OCI-LY7 (cell line): ENCODE measurements at regions not wholly inside any gene's neighbourhood (a gene's known extent, or its start where the extent isn't known, plus 50 kb on each side); places are given as distances from the start of the nearest gene placed in this dataset.

Experiments used
- BruUV-seq: library from RNA; stranded (reverse); fragments of 400-500 nt; replicated peaks from 2 replicates; lab custom pipeline; 2021; lab: Mats Ljungman, UMichigan
- CTCF ChIA-PET: fragments of 300-600 bp; sonication (Branson Sonifier 250); formaldehyde crosslinking; loops from one replicate; lab custom pipeline; 2022; ENCODE audit warnings: antibody characterized with exemption; ENCODE audit not compliant: unreplicated experiment; lab: Charles Lee
- POLR2A ChIA-PET: fragments of 300-600 bp; sonication (Branson Sonifier 250); formaldehyde crosslinking; loops from one replicate; lab custom pipeline; 2022; ENCODE audit warnings: antibody characterized with exemption; lab: Charles Lee
- DNase-seq: peaks from one replicate; pipeline ENCODE4 v3.0.0-alpha.2; 2015; ENCODE audit warnings: low spot score
- H2AFZ ChIP-seq: fragments of 200-600 bp; sonication (generic), shearing (Covaris generic); 2 replicates; pipeline ENCODE4 v1.6.1; 2014; ENCODE audit warnings: mild to moderate bottlenecking, antibody characterized with exemption, low read length, moderate library complexity
- H3K27ac ChIP-seq: fragments of 200-600 bp; sonication (generic); 2 replicates; pipeline ENCODE4 v1.5.1; 2014; ENCODE audit warnings: mixed run types, low read depth, mild to moderate bottlenecking, moderate library complexity, low read length, inconsistent platforms; ENCODE audit not compliant: poor library complexity, severe bottlenecking
- H3K36me3 ChIP-seq: fragments of 200-600 bp; sonication (generic); 2 replicates; pipeline ENCODE4 v1.6.1; 2014; ENCODE audit warnings: mild to moderate bottlenecking, antibody characterized with exemption, low read length, moderate library complexity, mixed read lengths; ENCODE audit not compliant: insufficient read depth
- H3K4me1 ChIP-seq: fragments of 200-600 bp; sonication (generic); 2 replicates; pipeline ENCODE4 v1.5.1; 2014; ENCODE audit warnings: mild to moderate bottlenecking, low read length; ENCODE audit not compliant: insufficient read depth, poor library complexity, severe bottlenecking
- H3K4me2 ChIP-seq: fragments of 200-600 bp; sonication (generic); 2 replicates; pipeline ENCODE4 v1.6.1; 2014; ENCODE audit warnings: mild to moderate bottlenecking, low read length
- H3K4me3 ChIP-seq: fragments of 200-600 bp; sonication (generic); 2 replicates; pipeline ENCODE4 v1.5.1; 2014; ENCODE audit warnings: mild to moderate bottlenecking, low read depth, low read length; ENCODE audit not compliant: poor library complexity, severe bottlenecking
- H3K79me2 ChIP-seq: fragments of 200-600 bp; sonication (generic); 2 replicates; pipeline ENCODE4 v1.6.1; 2016; ENCODE audit warnings: low read depth, mild to moderate bottlenecking, low read length, moderate library complexity, mixed read lengths; ENCODE audit not compliant: insufficient read depth
- H3K9me2 ChIP-seq: fragments of 200-600 bp; sonication (generic); 2 replicates; pipeline ENCODE4 v1.6.1; 2016; ENCODE audit warnings: mild to moderate bottlenecking, low read length, mixed read lengths; ENCODE audit not compliant: insufficient read depth
- H3K9me3 ChIP-seq: fragments of 200-600 bp; sonication (generic); 2 replicates; pipeline ENCODE4 v1.6.1; 2014; ENCODE audit warnings: mild to moderate bottlenecking, mixed run types, low read length, mixed read lengths
- H4K20me1 ChIP-seq: fragments of 200-600 bp; sonication (generic); 2 replicates; pipeline ENCODE4 v1.6.1; 2014; ENCODE audit warnings: mild to moderate bottlenecking, antibody characterized with exemption, low read length, moderate library complexity, mixed read lengths; ENCODE audit not compliant: insufficient read depth
- CTCF ChIP-seq: fragments of 200-600 bp; sonication (generic); conservative IDR thresholded peaks from 2 replicates; pipeline ENCODE4 v1.5.1; 2014; ENCODE audit warnings: mild to moderate bottlenecking, antibody characterized with exemption, low read length, moderate library complexity, mixed read lengths
- EZH2phosphoT487 ChIP-seq: fragments of 200-600 bp; sonication (generic); IDR thresholded peaks from 2 replicates; pipeline ENCODE4 v1.6.1; 2018; ENCODE audit warnings: low read depth, borderline replicate concordance, mild to moderate bottlenecking, mixed run types, antibody characterized with exemption, low read length, moderate library complexity, mixed read lengths
- intact Hi-C: fragments of 100-400 bp; cut with micrococcal nuclease; formaldehyde crosslinking; loops from one replicate; pipeline ENCODE4 v1.10.0; 2022; ENCODE audit not compliant: unreplicated experiment

DNA sequence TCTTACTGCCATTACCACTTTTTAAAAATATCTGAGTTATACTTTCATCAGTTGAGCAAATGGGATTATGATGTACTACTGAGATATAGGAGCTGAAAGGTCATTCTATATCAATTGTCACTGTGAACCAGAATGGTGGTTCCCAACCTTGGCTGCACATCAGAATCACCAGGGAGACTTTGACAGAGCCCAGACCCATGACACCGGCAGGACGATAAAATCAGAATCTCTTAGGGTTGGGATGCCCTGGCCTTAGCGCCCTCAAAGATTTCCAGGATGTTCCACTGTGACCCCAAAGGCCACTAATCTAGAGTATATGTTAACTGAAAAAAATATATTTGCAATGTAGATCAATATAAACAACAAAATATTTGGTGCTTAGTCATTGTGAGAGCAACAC, 355.1 kb downstream of the LIG4 start:
- no TSS peak for BruUV-seq
- Histone ChIP-seq H3K27ac (no peak overlapping the region), H3K36me3 (no peaks in the 10 kb centered on the region), H3K4me2 (no peak overlapping the region), H3K9me2 (no peaks in the 10 kb centered on the region), H4K20me1 (no peaks in the 10 kb centered on the region), H2AFZ (no peak overlapping the region), H3K79me2 (no peaks in the 10 kb centered on the region), H3K9me3 (no peaks in the 10 kb centered on the region), H3K4me1 (no peaks in the 10 kb centered on the region), H3K4me3 (no peak overlapping the region)
- TF ChIP-seq CTCF = no peak
- no peak for TF ChIP-seq EZH2phosphoT487
- POLR2A ChIA-PET = no interaction called here
- no peak for DNase-seq
- CTCF ChIA-PET = no interaction called here
- intact Hi-C loops = no loop called here

DNA sequence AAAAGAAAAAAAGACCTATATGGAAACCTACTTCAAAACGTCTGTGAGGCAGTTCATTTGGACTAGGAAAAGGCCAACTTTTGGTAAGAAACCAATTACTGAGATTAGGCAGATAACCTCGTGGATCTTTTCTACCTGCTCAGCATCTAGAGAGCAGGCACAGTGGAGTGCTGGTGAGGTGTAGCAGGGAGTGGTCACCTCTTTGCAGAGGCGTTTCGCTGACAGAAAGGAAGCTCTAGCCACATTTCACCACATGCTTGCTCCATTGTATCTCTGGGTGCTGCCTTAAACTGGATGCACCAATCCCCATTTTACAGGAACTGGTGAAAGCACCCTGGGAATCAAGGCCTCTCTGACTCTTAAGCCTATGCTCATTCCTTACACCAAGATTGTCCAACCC, 360.5 kb downstream of the LIG4 start:
- H3K9me2 ChIP-seq = no peaks in the 10 kb centered on the region
- DNase-seq = no peak
- no peak for TF ChIP-seq CTCF
- TF ChIP-seq EZH2phosphoT487 = no peak
- no peak overlapping the region for H2AFZ ChIP-seq
- no peak overlapping the region for H3K27ac ChIP-seq
- CTCF ChIA-PET = no interaction called here
- no TSS peak for BruUV-seq
- H3K4me1 ChIP-seq = no peaks in the 10 kb centered on the region
- intact Hi-C loops = no loop called here
- no peaks in the 10 kb centered on the region for H3K79me2 ChIP-seq
- POLR2A ChIA-PET = interaction anchor here (0.7 kb wide), 1 partner anchor 1176 kb away, joined by 3 read pairs; no protein-coding TSS in a partner anchor
- H4K20me1 ChIP-seq = no peaks in the 10 kb centered on the region
- H3K9me3 ChIP-seq = no peaks in the 10 kb centered on the region
- H3K4me3 ChIP-seq = no peak overlapping the region
- H3K4me2 ChIP-seq = no peak overlapping the region
- no peaks in the 10 kb centered on the region for H3K36me3 ChIP-seq

DNA sequence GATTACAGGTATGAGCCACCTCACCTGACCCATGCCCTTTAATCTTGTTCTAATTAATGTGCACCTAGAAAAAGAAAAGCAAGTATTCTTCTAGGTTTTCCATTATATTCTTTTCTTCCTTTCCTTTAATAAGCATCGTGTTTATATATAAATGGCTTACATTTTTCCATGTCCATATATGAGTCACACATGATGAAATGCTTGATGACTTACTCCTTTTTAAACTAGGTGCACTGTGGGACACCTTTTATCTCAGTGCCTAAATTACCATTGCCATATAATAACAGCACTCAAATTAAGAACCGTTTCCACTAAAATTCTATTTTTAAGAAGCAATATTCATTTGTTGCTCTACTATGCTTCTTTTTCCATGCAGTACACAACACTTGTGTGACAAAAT, 363.3 kb downstream of the LIG4 start:
- Histone ChIP-seq H4K20me1 (no peaks in the 10 kb centered on the region), H2AFZ (no peak overlapping the region)
- POLR2A ChIA-PET = no interaction called here

More for the DNA sequence above, 363.3 kb downstream of the LIG4 start:
- H3K27ac ChIP-seq = no peak overlapping the region
- CTCF ChIA-PET = no interaction called here
- intact Hi-C loops = no loop called here
- H3K36me3 ChIP-seq = no peaks in the 10 kb centered on the region
- H3K4me1 ChIP-seq = no peaks in the 10 kb centered on the region
- no peaks in the 10 kb centered on the region for H3K79me2 ChIP-seq
- DNase-seq = no peak
- H3K4me2 ChIP-seq = no peak overlapping the region
- no TSS peak for BruUV-seq
- H3K9me2 ChIP-seq = no peaks in the 10 kb centered on the region
- TF ChIP-seq CTCF (no peak), EZH2phosphoT487 (no peak)
- no peak overlapping the region for H3K4me3 ChIP-seq
- H3K9me3 ChIP-seq = no peaks in the 10 kb centered on the region
